ENCODE measurements at regions not wholly inside any gene's neighbourhood (a gene's known extent, or its start where the extent isn't known, plus 50 kb on each side); places are given as distances from the start of the nearest gene placed in this dataset.

GRCh38 chr1:166338105-166338504 is 171.3 kb upstream of the FAM78B start:
- no peak for DNase-seq
- TF ChIP-seq GATA1 (IDR thresholded peaks at IDR 0.05; ENCODE audit: low read depth, low read length) (no peak), POLR2A (IDR thresholded peaks at IDR 0.05; ENCODE audit: low read length) (no peak)

GRCh38 chr1:166340709-166341108 is 173.9 kb upstream of the FAM78B start:
- no peak for DNase-seq

GRCh38 chr1:166343276-166343675 is 176.5 kb upstream of the FAM78B start:
- DNase-seq, result no peak
- TF ChIP-seq POLR2A (IDR thresholded peaks at IDR 0.05; ENCODE audit: low read length) (no peak), GATA1 (IDR thresholded peaks at IDR 0.05; ENCODE audit: low read depth, low read length) (no peak)

More at GRCh38 chr1:166340709-166341108, 173.9 kb upstream of the FAM78B start:
- no peak for TF ChIP-seq GATA1 (IDR thresholded peaks at IDR 0.05; ENCODE audit: low read depth, low read length)
- no peak for TF ChIP-seq POLR2A (IDR thresholded peaks at IDR 0.05; ENCODE audit: low read length)

GRCh38 chr1:166350490-166350889 is 183.7 kb upstream of the FAM78B start:
- no peak for TF ChIP-seq POLR2A (IDR thresholded peaks at IDR 0.05; ENCODE audit: low read length)
- no peak for TF ChIP-seq GATA1 (IDR thresholded peaks at IDR 0.05; ENCODE audit: low read depth, low read length)
- no peak for DNase-seq

- TF ChIP-seq POLR2A (IDR thresholded peaks at IDR 0.05; ENCODE audit: low read length), result no peak
- TF ChIP-seq GATA1 (IDR thresholded peaks at IDR 0.05; ENCODE audit: low read depth, low read length), result no peak
- DNase-seq, result no peak
Measured at GRCh38 chr1:166351676-166352075, 184.9 kb upstream of the FAM78B start.

GRCh38 chr1:166353213-166353612 is 186.4 kb upstream of the FAM78B start:
- no peak for TF ChIP-seq GATA1 (IDR thresholded peaks at IDR 0.05; ENCODE audit: low read depth, low read length)
- no peak for TF ChIP-seq POLR2A (IDR thresholded peaks at IDR 0.05; ENCODE audit: low read length)
- no peak for DNase-seq

GRCh38 chr1:166354406-166354805 is 187.6 kb upstream of the FAM78B start:
- TF ChIP-seq POLR2A (IDR thresholded peaks at IDR 0.05; ENCODE audit: low read length) (no peak), GATA1 (IDR thresholded peaks at IDR 0.05; ENCODE audit: low read depth, low read length) (no peak)
- no peak for DNase-seq

GRCh38 chr1:166365081-166365480 is 198.3 kb upstream of the FAM78B start:
- DNase-seq, result no peak

GRCh38 chr1:166368030-166368429 is 201.2 kb upstream of the FAM78B start:
- TF ChIP-seq POLR2A (IDR thresholded peaks at IDR 0.05; ENCODE audit: low read length) (no peak), GATA1 (IDR thresholded peaks at IDR 0.05; ENCODE audit: low read depth, low read length) (no peak)
- no peak for DNase-seq

More at GRCh38 chr1:166365081-166365480, 198.3 kb upstream of the FAM78B start:
- no peak for TF ChIP-seq POLR2A (IDR thresholded peaks at IDR 0.05; ENCODE audit: low read length)
- TF ChIP-seq GATA1 (IDR thresholded peaks at IDR 0.05; ENCODE audit: low read depth, low read length), result no peak

- DNase-seq, result no peak
Measured at GRCh38 chr1:166377896-166378295, 211.1 kb upstream of the FAM78B start.

GRCh38 chr1:166378805-166379204 is 212.0 kb upstream of the FAM78B start:
- no peak for DNase-seq
- TF ChIP-seq GATA1 (IDR thresholded peaks at IDR 0.05; ENCODE audit: low read depth, low read length) (no peak), POLR2A (IDR thresholded peaks at IDR 0.05; ENCODE audit: low read length) (no peak)

More at GRCh38 chr1:166377896-166378295, 211.1 kb upstream of the FAM78B start:
- TF ChIP-seq POLR2A (IDR thresholded peaks at IDR 0.05; ENCODE audit: low read length) (no peak), GATA1 (IDR thresholded peaks at IDR 0.05; ENCODE audit: low read depth, low read length) (no peak)

- DNase-seq, result no peak
- TF ChIP-seq GATA1 (IDR thresholded peaks at IDR 0.05; ENCODE audit: low read depth, low read length) (no peak), POLR2A (IDR thresholded peaks at IDR 0.05; ENCODE audit: low read length) (no peak)
Measured at GRCh38 chr1:166379447-166379846, 212.6 kb upstream of the FAM78B start.

- TF ChIP-seq GATA1 (IDR thresholded peaks at IDR 0.05; ENCODE audit: low read depth, low read length) (no peak), POLR2A (IDR thresholded peaks at IDR 0.05; ENCODE audit: low read length) (no peak)
- no peak for DNase-seq
Measured at GRCh38 chr1:166383137-166383536, 216.3 kb upstream of the FAM78B start.

- DNase-seq, result no peak
- TF ChIP-seq GATA1 (IDR thresholded peaks at IDR 0.05; ENCODE audit: low read depth, low read length), result no peak
- TF ChIP-seq POLR2A (IDR thresholded peaks at IDR 0.05; ENCODE audit: low read length), result no peak
Measured at GRCh38 chr1:166383635-166384346, 217.0 kb upstream of the FAM78B start.

- DNase-seq, result no peak
Measured at GRCh38 chr1:166384948-166385347, 218.1 kb upstream of the FAM78B start.

More at GRCh38 chr1:166384948-166385347, 218.1 kb upstream of the FAM78B start:
- no peak for TF ChIP-seq POLR2A (IDR thresholded peaks at IDR 0.05; ENCODE audit: low read length)
- no peak for TF ChIP-seq GATA1 (IDR thresholded peaks at IDR 0.05; ENCODE audit: low read depth, low read length)
